Activated naive CD4-positive, alpha-beta T cell treated with anti-CD3 and anti-CD28 coated beads, Interleukin-2, amount 50 U/mL, for 72 hours (primary cell): ENCODE measurements at regions not wholly inside any gene's neighbourhood (a gene's known extent, or its start where the extent isn't known, plus 50 kb on each side); places are given as distances from the start of the nearest gene placed in this dataset.
"Not testable (repeated sequence)": the region's sequence is repeated elsewhere in the genome, so short reads cannot be mapped to it uniquely, and the experiment has no call there.

Source experiments
- ATAC-seq, 2 donors: fragments of 150-1000 bp; cut with Tn5 transposase; 2 replicates each; pipeline ENCODE4 v1.10.0; 2021; ENCODE audit warnings: mild to moderate bottlenecking in 2 of 2, moderate library complexity in 2 of 2
- DNase-seq, 2 donors: peaks; one replicate each; pipeline ENCODE4 v3.0.0; 2021 to 2022; ENCODE audit warnings: low spot score in 2 of 2
- H3K27ac Mint-ChIP-seq, 2 donors: one replicate each; pipeline ENCODE4 v1.8.0; 2022; ENCODE audit warnings: mild to moderate bottlenecking in 2 of 2, mixed read lengths in 2 of 2
- H3K36me3 Mint-ChIP-seq, 2 donors: one replicate each; pipeline ENCODE4 v1.8.0; 2022; ENCODE audit warnings: mixed read lengths in 2 of 2
- H3K9me3 Mint-ChIP-seq, 2 donors: one replicate each; pipeline ENCODE4 v1.8.0; 2022; ENCODE audit warnings: mixed read lengths in 2 of 2

- DNase-seq (no peak), ATAC-seq (no peak)
- H3K36me3 Mint-ChIP-seq: no peaks in the 10 kb centered on the region
- no peak overlapping the region for H3K27ac Mint-ChIP-seq
- peaks cover 3 to 4% of the 10 kb centered on the region in 2 donors for H3K9me3 Mint-ChIP-seq
Observed at GRCh38 chr7:8809320-8809719, 375.9 kb downstream of the NXPH1 start.

- ATAC-seq: no peak
- Mint-ChIP-seq H3K27ac (no peak overlapping the region), H3K36me3 (no peaks in the 10 kb centered on the region), H3K9me3 (peaks cover 5 to 6% of the 10 kb centered on the region in 2 donors)
- no peak for DNase-seq
Observed at GRCh38 chr7:8817448-8818036, 384.1 kb downstream of the NXPH1 start.

DNA sequence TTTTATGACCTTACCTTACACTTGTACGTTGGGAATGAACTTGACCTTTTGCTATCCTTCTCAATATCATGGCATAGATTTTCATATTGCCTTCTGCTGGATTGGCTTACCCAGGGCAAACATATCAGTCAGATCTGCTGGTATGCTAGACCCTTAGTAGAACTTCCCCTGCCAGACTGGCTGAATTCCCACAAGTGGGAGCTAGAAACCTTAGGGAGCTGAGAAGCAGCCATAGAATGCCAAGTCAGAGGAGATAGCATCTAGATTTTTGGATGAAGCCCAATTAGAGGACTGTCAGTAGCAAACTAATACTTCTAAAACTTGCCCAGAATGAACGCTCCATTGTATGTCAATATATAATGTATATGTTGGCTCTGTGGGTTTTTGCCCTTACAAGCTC lies 385.0 kb downstream of the NXPH1 start:
- ATAC-seq (no peak), DNase-seq (no peak)
- Mint-ChIP-seq H3K27ac (no peak overlapping the region), H3K36me3 (no peaks in the 10 kb centered on the region), H3K9me3 (peaks cover 5 to 12% of the 10 kb centered on the region in 2 donors)

- H3K36me3 Mint-ChIP-seq: no peaks in the 10 kb centered on the region
- peaks cover 12 to 17% of the 10 kb centered on the region in 2 donors for H3K9me3 Mint-ChIP-seq
Observed at GRCh38 chr7:8822595-8822994, 389.2 kb downstream of the NXPH1 start.

GRCh38 chr7:8823486-8823885 lies 390.1 kb downstream of the NXPH1 start:
- DNase-seq (no peak), ATAC-seq (no peak)
- H3K27ac Mint-ChIP-seq: no peak overlapping the region
- peaks cover 12 to 17% of the 10 kb centered on the region in 2 donors for H3K9me3 Mint-ChIP-seq
- no peaks in the 10 kb centered on the region for H3K36me3 Mint-ChIP-seq

More at GRCh38 chr7:8822595-8822994, 389.2 kb downstream of the NXPH1 start:
- DNase-seq: no peak
- ATAC-seq: no peak
- H3K27ac Mint-ChIP-seq: no peak overlapping the region

- ATAC-seq (no peak), DNase-seq (no peak)
- Mint-ChIP-seq H3K9me3 (peaks cover 7 to 15% of the 10 kb centered on the region in 2 donors), H3K36me3 (no peaks in the 10 kb centered on the region), H3K27ac (no peak overlapping the region)
Observed at GRCh38 chr7:8827329-8827728, 393.9 kb downstream of the NXPH1 start.

- no peaks in the 10 kb centered on the region for H3K36me3 Mint-ChIP-seq
- H3K27ac Mint-ChIP-seq: no peak overlapping the region
- ATAC-seq: no peak
- DNase-seq: no peak
- H3K9me3 Mint-ChIP-seq: peaks cover 8 to 10% of the 10 kb centered on the region in 2 donors
Observed at GRCh38 chr7:8829100-8829499, 395.7 kb downstream of the NXPH1 start.

GRCh38 chr7:8831376-8831775 lies 398.0 kb downstream of the NXPH1 start:
- peaks cover 6 to 13% of the 10 kb centered on the region in 2 donors for H3K9me3 Mint-ChIP-seq
- ATAC-seq (no peak), DNase-seq (no peak)
- H3K36me3 Mint-ChIP-seq: no peaks in the 10 kb centered on the region
- no peak overlapping the region for H3K27ac Mint-ChIP-seq

DNA sequence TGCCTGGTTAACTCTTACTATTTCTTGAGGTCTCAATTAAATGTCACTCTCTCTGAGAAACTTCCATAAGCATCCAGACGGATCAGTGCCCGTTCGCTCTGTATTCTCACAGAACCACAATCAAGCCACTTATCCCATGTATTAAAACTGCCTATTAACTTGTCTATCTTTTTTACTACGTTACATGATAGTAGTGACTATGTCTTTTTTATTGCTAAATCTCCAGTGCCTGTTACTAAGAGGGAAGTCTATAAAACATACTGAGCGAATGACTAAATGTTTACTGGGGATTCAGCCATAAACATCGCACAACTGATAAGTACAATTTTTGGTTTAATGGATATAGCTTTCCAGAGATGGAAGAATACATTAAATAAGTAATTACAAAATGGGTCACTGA lies 399.9 kb downstream of the NXPH1 start:
- H3K27ac Mint-ChIP-seq: no peak overlapping the region
- ATAC-seq: no peak
- peaks cover 5 to 7% of the 10 kb centered on the region in 2 donors for H3K9me3 Mint-ChIP-seq
- no peaks in the 10 kb centered on the region for H3K36me3 Mint-ChIP-seq
- no peak for DNase-seq

GRCh38 chr7:8841171-8841570 lies 407.8 kb downstream of the NXPH1 start:
- H3K27ac Mint-ChIP-seq: no peak overlapping the region
- ATAC-seq: no peak
- H3K9me3 Mint-ChIP-seq: peaks cover 4 to 5% of the 10 kb centered on the region in 2 donors
- no peak for DNase-seq
- H3K36me3 Mint-ChIP-seq: no peaks in the 10 kb centered on the region

- Mint-ChIP-seq H3K36me3 (no peaks in the 10 kb centered on the region), H3K27ac (no peak overlapping the region), H3K9me3 (peaks cover 0 to 4% of the 10 kb centered on the region in 2 donors)
- ATAC-seq: no peak
- DNase-seq: no peak
Observed at GRCh38 chr7:8871716-8872115, 438.3 kb downstream of the NXPH1 start.

DNA sequence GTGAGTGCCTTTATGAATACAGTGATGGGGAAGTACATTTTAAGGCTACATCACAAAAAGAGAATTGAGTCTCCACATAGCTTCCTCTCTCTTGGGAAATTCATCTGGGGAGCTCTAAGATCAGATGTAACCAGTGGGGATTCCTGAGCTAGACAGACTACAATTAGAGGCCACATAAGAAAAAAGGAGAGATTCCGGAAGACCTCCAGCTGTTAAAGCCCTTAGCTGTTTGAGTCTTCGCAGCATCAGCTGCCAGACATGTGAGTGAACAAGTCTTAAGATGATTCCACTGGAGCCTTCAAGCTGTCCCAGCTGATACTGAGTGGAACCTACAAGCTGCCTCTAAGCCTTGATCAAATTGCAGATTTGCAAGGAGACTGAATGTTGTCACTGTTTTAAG lies 448.5 kb downstream of the NXPH1 start:
- H3K27ac Mint-ChIP-seq: no peak overlapping the region
- DNase-seq: no peak
- H3K36me3 Mint-ChIP-seq: peaks cover 0 to 8% of the 10 kb centered on the region in 2 donors
- H3K9me3 Mint-ChIP-seq: peaks cover 10 to 15% of the 10 kb centered on the region in 2 donors
- no peak for ATAC-seq

GRCh38 chr7:8885480-8886000 lies 452.1 kb downstream of the NXPH1 start:
- ATAC-seq (no peak), DNase-seq (no peak)
- no peaks in the 10 kb centered on the region for H3K36me3 Mint-ChIP-seq
- no peak overlapping the region for H3K27ac Mint-ChIP-seq
- H3K9me3 Mint-ChIP-seq: peaks cover 8 to 12% of the 10 kb centered on the region in 2 donors

- not testable (repeated sequence) for ATAC-seq, H3K36me3 Mint-ChIP-seq, DNase-seq, H3K27ac Mint-ChIP-seq
- peaks cover 8 to 16% of the 10 kb centered on the region in 2 donors for H3K9me3 Mint-ChIP-seq
Observed at GRCh38 chr7:8890346-8890745, 456.9 kb downstream of the NXPH1 start.

- H3K27ac Mint-ChIP-seq: no peak overlapping the region
- peaks cover 9 to 14% of the 10 kb centered on the region in 2 donors for H3K9me3 Mint-ChIP-seq
- no peaks in the 10 kb centered on the region for H3K36me3 Mint-ChIP-seq
- DNase-seq (no peak), ATAC-seq (no peak)
Observed at GRCh38 chr7:8893775-8894174, 460.4 kb downstream of the NXPH1 start.

DNA sequence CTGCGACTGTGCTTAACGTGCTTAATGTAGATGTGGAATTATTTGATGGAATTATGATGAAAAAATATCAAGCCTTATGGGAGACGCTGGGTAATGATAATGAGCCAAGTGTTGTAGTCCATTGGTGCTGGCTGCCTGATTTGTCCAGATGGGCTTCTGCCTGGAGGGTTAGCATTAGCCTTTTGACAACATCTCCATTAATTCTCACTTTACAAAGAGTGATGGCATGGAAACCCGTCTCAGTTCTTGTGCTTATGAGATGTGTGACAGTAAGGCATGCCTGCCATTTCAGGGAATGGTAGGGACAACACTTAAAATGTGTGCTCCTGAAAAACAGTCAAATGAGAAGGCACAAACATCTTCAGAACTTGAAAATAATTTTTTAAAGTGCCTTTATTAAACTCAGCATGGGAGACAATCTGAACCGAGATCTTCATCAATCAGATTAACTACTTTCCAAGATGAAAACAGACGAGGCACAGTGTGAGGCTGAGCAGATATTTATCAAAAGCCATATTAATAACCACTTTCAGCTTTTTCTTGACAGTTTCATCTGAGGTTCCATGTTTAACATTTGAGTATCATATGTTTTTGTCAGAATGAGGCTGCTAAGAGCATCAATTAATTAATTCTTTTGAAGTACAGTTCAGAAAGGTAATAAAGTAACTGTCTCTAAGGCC lies 473.1 kb downstream of the NXPH1 start:
- Mint-ChIP-seq H3K27ac (no peak overlapping the region), H3K36me3 (no peaks in the 10 kb centered on the region), H3K9me3 (no peaks in the 10 kb centered on the region)
- no peak for DNase-seq
- ATAC-seq: no peak

GRCh38 chr7:8908889-8909288 lies 475.5 kb downstream of the NXPH1 start:
- Mint-ChIP-seq H3K9me3 (no peaks in the 10 kb centered on the region), H3K27ac (no peak overlapping the region), H3K36me3 (no peaks in the 10 kb centered on the region)
- ATAC-seq: no peak
- no peak for DNase-seq

- DNase-seq: no peak
- Mint-ChIP-seq H3K27ac (no peak overlapping the region), H3K9me3 (no peaks in the 10 kb centered on the region), H3K36me3 (no peaks in the 10 kb centered on the region)
- ATAC-seq: no peak
Observed at GRCh38 chr7:8913682-8914081, 480.3 kb downstream of the NXPH1 start.
